Suprapubic skin (tissue), 4 donors: ENCODE measurements at regions not wholly inside any gene's neighbourhood (a gene's known extent, or its start where the extent isn't known, plus 50 kb on each side); places are given as distances from the start of the nearest gene placed in this dataset.

Source experiments
- DNase-seq, 2 donors: peaks; one replicate each; pipeline ENCODE4 v3.0.0-alpha.2; 2019; ENCODE audit warnings: low spot score in 2 of 2
- H3K27ac ChIP-seq: fragments of 200-600 bp; sonication (generic); one replicate; pipeline ENCODE4 v1.5.1; 2019
- H3K27me3 ChIP-seq: fragments of 200-600 bp; sonication (generic); one replicate; pipeline ENCODE4 v1.5.1; 2019
- H3K36me3 ChIP-seq: fragments of 200-600 bp; sonication (generic); one replicate; pipeline ENCODE4 v1.5.1; 2019
- H3K4me1 ChIP-seq: fragments of 200-600 bp; sonication (generic); one replicate; pipeline ENCODE4 v1.5.1; 2019
- H3K4me3 ChIP-seq: fragments of 200-600 bp; sonication (generic); one replicate; pipeline ENCODE4 v1.5.1; 2019; ENCODE audit warnings: mild to moderate bottlenecking
- H3K9me3 ChIP-seq: fragments of 200-600 bp; sonication (generic); one replicate; pipeline ENCODE4 v1.5.1; 2019
- CTCF ChIP-seq, 2 donors: fragments of 200-600 bp in 1 of 2; fragments of 450-650 bp in 1 of 2; sonication (generic) in 1 of 2; IDR thresholded peaks; one replicate each; pipeline ENCODE4 v1.5.1; 2016 to 2019; ENCODE audit warnings: antibody characterized with exemption in 2 of 2, mild to moderate bottlenecking in 1 of 2, moderate library complexity in 1 of 2
- EP300 ChIP-seq: sonication (generic); formaldehyde crosslinking; IDR thresholded peaks from one replicate; pipeline ENCODE4 v1.6.1; 2017; ENCODE audit warnings: antibody characterized with exemption
- POLR2A ChIP-seq, 2 donors: fragments of 450-650 bp; IDR thresholded peaks; one replicate each; pipeline ENCODE4 v1.6.1; 2017; ENCODE audit warnings: antibody characterized with exemption in 2 of 2, mild to moderate bottlenecking in 2 of 2, moderate library complexity in 2 of 2
- POLR2AphosphoS5 ChIP-seq, 3 donors: sonication (generic); formaldehyde crosslinking; IDR thresholded peaks; one replicate each; pipeline ENCODE4 v1.6.1; 2017; ENCODE audit warnings: antibody characterized with exemption in 3 of 3
- WGBS: methylation state at CpG from one replicate; pipeline ENCODE4 v1.1.5; 2018; 5-methylcytosine and 5-hydroxymethylcytosine counted together

- WGBS = 44% methylated on average over 2 of the region's 2 CpGs
- no peak for DNase-seq
- Histone ChIP-seq H3K27ac (no peak overlapping the region), H3K4me1 (no peaks in the 10 kb centered on the region), H3K36me3 (no peaks in the 10 kb centered on the region), H3K27me3 (no peaks in the 10 kb centered on the region), H3K4me3 (no peak overlapping the region), H3K9me3 (no peaks in the 10 kb centered on the region)
- TF ChIP-seq POLR2A (IDR thresholded peaks at IDR 0.05) (no peak), CTCF (IDR thresholded peaks at IDR 0.05) (no peak), EP300 (no peak), POLR2AphosphoS5 (IDR thresholded peaks at IDR 0.05) (no peak)
Observed at GRCh38 chr5:18805376-18805775, 1171.1 kb downstream of the TAF11L14 start.

- Histone ChIP-seq H3K27ac (no peak overlapping the region), H3K9me3 (no peaks in the 10 kb centered on the region), H3K36me3 (no peaks in the 10 kb centered on the region), H3K27me3 (no peaks in the 10 kb centered on the region), H3K4me1 (no peaks in the 10 kb centered on the region), H3K4me3 (no peak overlapping the region)
- DNase-seq = no peak
- WGBS = 57% methylated on average over 10 of the region's 10 CpGs
- no peak for TF ChIP-seq POLR2A (IDR thresholded peaks at IDR 0.05)
- no peak for TF ChIP-seq CTCF (IDR thresholded peaks at IDR 0.05)
- TF ChIP-seq EP300 = no peak
Observed at GRCh38 chr5:18807256-18808149, 1173.2 kb downstream of the TAF11L14 start.

GRCh38 chr5:18811661-18812060, 1176.3 kb downstream of the CDH18 start:
- 75% methylated on average over 4 of the region's 4 CpGs for WGBS

GRCh38 chr5:18828351-18828750, 1159.6 kb downstream of the CDH18 start:
- no peak overlapping the region for H3K27ac ChIP-seq
- H3K4me3 ChIP-seq = no peak overlapping the region
- 89% methylated on average over 1 of the region's 1 CpG for WGBS
- no peaks in the 10 kb centered on the region for H3K27me3 ChIP-seq
- no peaks in the 10 kb centered on the region for H3K4me1 ChIP-seq
- TF ChIP-seq EP300 = no peak
- no peak for TF ChIP-seq POLR2AphosphoS5 (IDR thresholded peaks at IDR 0.05)
- TF ChIP-seq POLR2A (IDR thresholded peaks at IDR 0.05) = no peak
- H3K9me3 ChIP-seq = no peaks in the 10 kb centered on the region
- DNase-seq = no peak
- H3K36me3 ChIP-seq = no peaks in the 10 kb centered on the region

More at GRCh38 chr5:18811661-18812060, 1176.3 kb downstream of the CDH18 start:
- no peak overlapping the region for H3K4me3 ChIP-seq
- no peaks in the 10 kb centered on the region for H3K36me3 ChIP-seq
- TF ChIP-seq EP300 = no peak
- no peak for TF ChIP-seq CTCF (IDR thresholded peaks at IDR 0.05)
- no peak for TF ChIP-seq POLR2AphosphoS5 (IDR thresholded peaks at IDR 0.05)
- H3K9me3 ChIP-seq = no peaks in the 10 kb centered on the region
- no peak for DNase-seq
- no peaks in the 10 kb centered on the region for H3K27me3 ChIP-seq
- H3K27ac ChIP-seq = no peak overlapping the region
- H3K4me1 ChIP-seq = no peaks in the 10 kb centered on the region

GRCh38 chr5:18829539-18829938, 1158.5 kb downstream of the CDH18 start:
- Histone ChIP-seq H3K36me3 (no peaks in the 10 kb centered on the region), H3K4me3 (no peak overlapping the region), H3K9me3 (no peaks in the 10 kb centered on the region), H3K27ac (no peak overlapping the region), H3K4me1 (no peaks in the 10 kb centered on the region), H3K27me3 (no peaks in the 10 kb centered on the region)
- TF ChIP-seq POLR2AphosphoS5 (IDR thresholded peaks at IDR 0.05) (no peak), POLR2A (IDR thresholded peaks at IDR 0.05) (no peak), EP300 (no peak), CTCF (IDR thresholded peaks at IDR 0.05) (no peak)
- 91% methylated on average over 3 of the region's 3 CpGs for WGBS
- DNase-seq = no peak
